Body of pancreas (tissue), 4 donors: ENCODE measurements at regions not wholly inside any gene's neighbourhood (a gene's known extent, or its start where the extent isn't known, plus 50 kb on each side); places are given as distances from the start of the nearest gene placed in this dataset.
"Not testable (repeated sequence)": the region's sequence is repeated elsewhere in the genome, so short reads cannot be mapped to it uniquely, and the experiment has no call there.

ENCODE experiments used
- ATAC-seq: fragments of 150-250 bp; one replicate; pipeline ENCODE4 v1.9.1; 2016
- DNase-seq, 4 donors: peaks; one replicate each; pipeline ENCODE4 v3.0.0-alpha.2; 2019
- H3K27ac ChIP-seq, 4 donors: fragments of 200-600 bp; sonication (generic); 1 replicate in 3 of 4; 2 replicates in 1 of 4; pipeline versions ENCODE4 v1.5.1 to v1.6.1; 2016 to 2019; ENCODE audit warnings: mild to moderate bottlenecking in 1 of 4, mixed read lengths in 1 of 4, moderate library complexity in 1 of 4
- H3K27me3 ChIP-seq, 2 donors: fragments of 200-600 bp; sonication (generic); one replicate each; pipeline ENCODE4 v1.6.0; 2016; ENCODE audit warnings: mild to moderate bottlenecking in 1 of 2
- H3K36me3 ChIP-seq, 2 donors: fragments of 200-600 bp; sonication (generic); replicated peaks in 1 of 2; 2 replicates each; pipeline ENCODE4 v1.5.1; 2016; ENCODE audit warnings: low read depth in 2 of 2; ENCODE audit not compliant: insufficient read depth in 1 of 2
- H3K4me1 ChIP-seq: fragments of 200-600 bp; sonication (generic); one replicate; pipeline ENCODE4 v1.6.0; 2016
- H3K4me3 ChIP-seq, 2 donors: fragments of 200-600 bp; sonication (generic); 1 replicate in 1 of 2; 2 replicates in 1 of 2; pipeline ENCODE4 v1.5.1; 2016 to 2019
- H3K9me3 ChIP-seq, 3 donors: fragments of 200-600 bp; sonication (generic); 1 replicate in 2 of 3; 2 replicates in 1 of 3; pipeline ENCODE4 v1.5.1; 2016
- POLR2A ChIP-seq, 3 donors: fragments of 450-650 bp; IDR thresholded peaks; one replicate each; pipeline ENCODE4 v1.6.1; 2016; ENCODE audit warnings: antibody characterized with exemption in 3 of 3, mild to moderate bottlenecking in 2 of 3
- WGBS, 2 donors: methylation state at CpG; one replicate each; pipeline ENCODE4 v1.1.5; 2017; 5-methylcytosine and 5-hydroxymethylcytosine counted together
- intact Hi-C: fragments of 100-400 bp; cut with DNase I; formaldehyde crosslinking; loops from one replicate; pipeline ENCODE4 v1.15.1; 2023
- TF ChIP-seq, protein P1 (sequence below), 7 experiments: fragments of 450-650 bp in 4 of 7; fragments of 200-600 bp in 3 of 7; sonication (generic) in 3 of 7; IDR thresholded peaks; one replicate each; pipeline ENCODE4 v1.5.1; 2016 to 2019; ENCODE audit warnings: antibody characterized with exemption in 7 of 7

DNA sequence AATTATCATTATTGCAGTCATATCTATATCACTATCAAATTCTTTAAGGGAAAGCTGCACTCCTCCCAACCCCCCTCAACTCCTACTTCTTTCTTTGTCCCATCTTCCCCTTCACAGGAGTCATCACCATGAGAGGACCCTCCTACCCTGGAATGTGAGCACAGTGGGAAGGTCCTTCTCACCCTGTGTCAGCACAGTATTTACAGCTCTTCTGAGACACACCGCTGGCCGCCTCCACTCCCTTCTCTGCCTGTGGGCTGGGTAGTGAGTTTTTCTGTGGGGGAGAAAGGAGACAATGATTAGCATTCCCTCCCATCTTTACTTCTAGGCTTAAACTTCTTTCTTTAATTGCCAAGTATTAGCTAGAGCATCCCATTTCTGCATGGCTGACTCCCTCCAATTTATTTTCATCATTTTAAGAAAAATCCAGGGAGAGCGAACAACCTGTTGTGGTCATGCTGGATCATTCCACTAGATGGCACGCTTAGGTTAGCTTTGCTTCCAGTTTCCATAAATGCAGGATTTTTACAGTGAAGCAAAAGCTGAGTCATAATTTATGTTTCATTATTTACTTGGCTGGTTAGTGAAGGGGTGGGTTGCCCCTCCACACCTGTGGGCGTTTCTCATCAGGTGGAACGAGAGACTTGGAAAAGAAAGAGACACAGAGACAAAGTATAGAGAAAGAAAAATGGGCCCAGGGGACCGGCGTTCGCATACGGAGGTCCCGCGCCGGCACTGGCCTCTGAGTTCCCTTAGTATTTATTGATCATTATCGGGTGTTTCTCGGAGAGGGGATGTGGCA is 188.5 kb downstream of the ALX1 start:
- no peak overlapping the region for H3K27ac ChIP-seq
- H3K4me3 ChIP-seq: no peak overlapping the region
- no peak for TF ChIP-seq POLR2A (IDR thresholded peaks at IDR 0.05)
- TF ChIP-seq, protein P1, sequence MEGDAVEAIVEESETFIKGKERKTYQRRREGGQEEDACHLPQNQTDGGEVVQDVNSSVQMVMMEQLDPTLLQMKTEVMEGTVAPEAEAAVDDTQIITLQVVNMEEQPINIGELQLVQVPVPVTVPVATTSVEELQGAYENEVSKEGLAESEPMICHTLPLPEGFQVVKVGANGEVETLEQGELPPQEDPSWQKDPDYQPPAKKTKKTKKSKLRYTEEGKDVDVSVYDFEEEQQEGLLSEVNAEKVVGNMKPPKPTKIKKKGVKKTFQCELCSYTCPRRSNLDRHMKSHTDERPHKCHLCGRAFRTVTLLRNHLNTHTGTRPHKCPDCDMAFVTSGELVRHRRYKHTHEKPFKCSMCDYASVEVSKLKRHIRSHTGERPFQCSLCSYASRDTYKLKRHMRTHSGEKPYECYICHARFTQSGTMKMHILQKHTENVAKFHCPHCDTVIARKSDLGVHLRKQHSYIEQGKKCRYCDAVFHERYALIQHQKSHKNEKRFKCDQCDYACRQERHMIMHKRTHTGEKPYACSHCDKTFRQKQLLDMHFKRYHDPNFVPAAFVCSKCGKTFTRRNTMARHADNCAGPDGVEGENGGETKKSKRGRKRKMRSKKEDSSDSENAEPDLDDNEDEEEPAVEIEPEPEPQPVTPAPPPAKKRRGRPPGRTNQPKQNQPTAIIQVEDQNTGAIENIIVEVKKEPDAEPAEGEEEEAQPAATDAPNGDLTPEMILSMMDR (IDR thresholded peaks at IDR 0.05): peak; percentile 36 to 91 (median 86)
- no peaks in the 10 kb centered on the region for H3K27me3 ChIP-seq
- intact Hi-C loops: no loop called here
- ATAC-seq: peak; percentile 91
- no peaks in the 10 kb centered on the region for H3K36me3 ChIP-seq
- no peaks in the 10 kb centered on the region for H3K9me3 ChIP-seq
- peak; percentile 44 to 59 (median 54) for DNase-seq
- peaks cover 5% of the 10 kb centered on the region for H3K4me1 ChIP-seq
- WGBS, 2 donors: 8 to 13% methylated on average over 15 of the region's 15 CpGs

GRCh38 chr12:85469158-85470086 is 189.4 kb downstream of the ALX1 start:
- not testable (repeated sequence) for H3K27ac ChIP-seq, H3K9me3 ChIP-seq, H3K27me3 ChIP-seq, DNase-seq, H3K36me3 ChIP-seq, ATAC-seq, H3K4me3 ChIP-seq, H3K4me1 ChIP-seq
- WGBS, 2 donors: 39 to 42% methylated on average over 5 of the region's 5 CpGs
- intact Hi-C loops: loop anchor here (10.0 kb wide), 1 partner anchor 95 kb away; no protein-coding TSS in a partner anchor

- H3K4me3 ChIP-seq, H3K4me1 ChIP-seq, H3K36me3 ChIP-seq, H3K27ac ChIP-seq, ATAC-seq, DNase-seq, H3K9me3 ChIP-seq, H3K27me3 ChIP-seq: not testable (repeated sequence)
- intact Hi-C loops: loop anchor here (5.0 to 10.0 kb wide), 2 partner anchors 90 to 397 kb away; partner anchors contain the start of gene NTS
- 80 to 93% methylated on average over 1 of the region's 1 CpG for WGBS, 2 donors
Observed at GRCh38 chr12:85475277-85475676, 195.3 kb downstream of the ALX1 start.

DNA sequence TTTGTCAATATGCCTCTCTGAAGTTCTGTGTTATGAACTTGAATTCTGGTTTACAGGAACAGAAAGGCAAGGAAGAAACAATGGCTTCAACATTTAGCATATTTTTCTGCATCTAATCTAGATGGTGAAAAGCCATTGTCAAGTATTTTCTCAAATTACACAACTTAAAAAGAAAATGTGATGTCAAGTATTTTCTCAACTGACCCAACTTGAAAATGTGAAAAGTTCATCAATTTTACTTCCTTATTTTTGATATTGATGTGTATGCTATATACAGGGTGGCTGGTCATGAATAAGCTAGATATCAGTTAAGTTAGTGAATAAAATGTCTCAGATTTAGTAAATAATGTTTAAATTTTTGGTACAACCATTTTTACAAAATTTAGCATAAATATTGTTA is 196.7 kb downstream of the ALX1 start:
- Histone ChIP-seq H3K4me1 (no peaks in the 10 kb centered on the region), H3K9me3 (no peaks in the 10 kb centered on the region), H3K36me3 (no peaks in the 10 kb centered on the region), H3K27ac (no peak overlapping the region), H3K4me3 (no peak overlapping the region), H3K27me3 (no peaks in the 10 kb centered on the region)
- intact Hi-C loops: loop anchor here (5.0 to 10.0 kb wide), 2 partner anchors 88 to 396 kb away; partner anchors contain the start of gene NTS
- DNase-seq: no peak
- ATAC-seq: no peak
- TF ChIP-seq POLR2A (IDR thresholded peaks at IDR 0.05): no peak
- TF ChIP-seq, protein P1 (IDR thresholded peaks at IDR 0.05): no peak

- WGBS, 2 donors: 79 to 83% methylated on average over 1 of the region's 1 CpG
- Histone ChIP-seq H3K4me3 (no peak overlapping the region), H3K36me3 (no peaks in the 10 kb centered on the region), H3K27me3 (no peaks in the 10 kb centered on the region), H3K27ac (no peak overlapping the region), H3K4me1 (no peaks in the 10 kb centered on the region), H3K9me3 (no peaks in the 10 kb centered on the region)
- DNase-seq (no peak), ATAC-seq (no peak)
- intact Hi-C loops: no loop called here
- TF ChIP-seq POLR2A (IDR thresholded peaks at IDR 0.05): no peak
- TF ChIP-seq, protein P1 (IDR thresholded peaks at IDR 0.05): no peak
Observed at GRCh38 chr12:85484387-85484786, 204.4 kb downstream of the ALX1 start.
